Neuronal stem cell (in vitro differentiated cells): ENCODE measurements at regions not wholly inside any gene's neighbourhood (a gene's known extent, or its start where the extent isn't known, plus 50 kb on each side); places are given as distances from the start of the nearest gene placed in this dataset. TPM values are rescaled to one million over a fixed set of nuclear protein-coding genes. Genes with fewer than 3 reads are reported as not detected.
A peak's percentile ranks its signal among the peaks of the same experiment; 100 is the strongest.

Experiments
- DNase-seq: peaks from one replicate; pipeline ENCODE4 v3.0.0-alpha.2; 2013; ENCODE audit warnings: low spot score
- H2AFZ ChIP-seq: one replicate; pipeline ENCODE4 v1.6.1; 2013; ENCODE audit warnings: mild to moderate bottlenecking, low read length, inconsistent platforms
- H2AK5ac ChIP-seq: 2 replicates; pipeline ENCODE4 v1.6.1; 2013; ENCODE audit warnings: low read depth, mild to moderate bottlenecking, inconsistent platforms, low read length, moderate library complexity, mixed read lengths
- H2BK120ac ChIP-seq: 2 replicates; pipeline ENCODE4 v1.6.1; 2013; ENCODE audit warnings: low read depth, mild to moderate bottlenecking, inconsistent platforms, low read length, moderate library complexity, mixed read lengths
- H2BK12ac ChIP-seq: one replicate; pipeline ENCODE4 v1.6.1; 2013; ENCODE audit warnings: low read length, inconsistent platforms
- H2BK15ac ChIP-seq: 2 replicates; pipeline ENCODE4 v1.6.1; 2013; ENCODE audit warnings: mild to moderate bottlenecking, low read length, inconsistent platforms, mixed read lengths
- H2BK5ac ChIP-seq: one replicate; pipeline ENCODE4 v1.6.1; 2013; ENCODE audit warnings: inconsistent platforms, mild to moderate bottlenecking, low read length, moderate library complexity
- H3K14ac ChIP-seq: one replicate; pipeline ENCODE4 v1.6.1; 2013; ENCODE audit warnings: low read length, inconsistent platforms
- H3K18ac ChIP-seq: 2 replicates; pipeline ENCODE4 v1.6.1; 2013; ENCODE audit warnings: low read length, inconsistent platforms
- H3K23ac ChIP-seq: 2 replicates; pipeline ENCODE4 v1.6.1; 2013; ENCODE audit warnings: low read depth, mild to moderate bottlenecking, mixed read lengths, low read length, inconsistent platforms; ENCODE audit not compliant: poor library complexity
- H3K27ac ChIP-seq: replicated peaks from 3 replicates; pipeline ENCODE4 v1.5.1; 2013; ENCODE audit warnings: low read length, inconsistent platforms
- H3K27me3 ChIP-seq, 3 experiments: 2 replicates each; pipeline ENCODE4 v1.6.1; 2013; ENCODE audit warnings: low read length in 3 of 3, mild to moderate bottlenecking in 2 of 3, inconsistent platforms in 1 of 3, low read depth in 1 of 3, mixed read lengths in 1 of 3, moderate library complexity in 1 of 3; ENCODE audit not compliant: control insufficient read depth in 3 of 3, insufficient read depth in 3 of 3
- H3K36me3 ChIP-seq, 2 donors: replicated peaks in 1 of 2; 2 replicates each; pipeline ENCODE4 v1.6.1; 2013; ENCODE audit warnings: low read length in 2 of 2; ENCODE audit not compliant: control insufficient read depth in 2 of 2, insufficient read depth in 2 of 2
- H3K4ac ChIP-seq: 2 replicates; pipeline ENCODE4 v1.6.1; 2013; ENCODE audit warnings: inconsistent platforms, mild to moderate bottlenecking, low read length, moderate library complexity
- H3K4me1 ChIP-seq, 2 donors: 1 replicate in 1 of 2; 2 replicates in 1 of 2; pipeline ENCODE4 v1.6.1; 2013; ENCODE audit warnings: low read length in 2 of 2, low read depth in 1 of 2; ENCODE audit not compliant: control insufficient read depth in 2 of 2, insufficient read depth in 1 of 2
- H3K4me2 ChIP-seq: one replicate; pipeline ENCODE4 v1.6.1; 2013; ENCODE audit warnings: mild to moderate bottlenecking, low read length, inconsistent platforms; ENCODE audit not compliant: insufficient read depth, poor library complexity, severe bottlenecking
- H3K4me3 ChIP-seq, 2 donors: 2 replicates each; pipeline ENCODE4 v1.5.1; 2013; ENCODE audit warnings: low read length in 2 of 2, mild to moderate bottlenecking in 2 of 2, inconsistent platforms in 1 of 2, moderate library complexity in 1 of 2
- H3K79me1 ChIP-seq: one replicate; pipeline ENCODE4 v1.6.1; 2013; ENCODE audit warnings: low read depth, mild to moderate bottlenecking, inconsistent platforms, low read length, moderate library complexity
- H3K9ac ChIP-seq: one replicate; pipeline ENCODE4 v1.6.1; 2013; ENCODE audit warnings: mild to moderate bottlenecking, low read depth, low read length, inconsistent platforms; ENCODE audit not compliant: poor library complexity
- H3K9me3 ChIP-seq, 2 donors: replicated peaks in 1 of 2; 2 replicates each; pipeline versions ENCODE3 to v1.6.1; 2013; ENCODE audit warnings: low read length in 2 of 2, mild to moderate bottlenecking in 2 of 2, inconsistent platforms in 1 of 2, low read depth in 1 of 2, mixed read lengths in 1 of 2, moderate library complexity in 1 of 2; ENCODE audit not compliant: control insufficient read depth in 2 of 2, insufficient read depth in 1 of 2
- H4K8ac ChIP-seq: one replicate; pipeline ENCODE4 v1.6.1; 2013; ENCODE audit warnings: low read depth, mild to moderate bottlenecking, inconsistent platforms, low read length, moderate library complexity
- H4K91ac ChIP-seq: one replicate; pipeline ENCODE4 v1.6.1; 2013; ENCODE audit warnings: low read length, low read depth, mild to moderate bottlenecking, inconsistent platforms; ENCODE audit not compliant: poor library complexity
- WGBS, 2 donors: extraction: QIAGEN DNeasy Blood & Tissue Kit; methylation state at CpG; one replicate each; pipeline ENCODE4 v1.1.7; 2013; ENCODE audit warnings: missing lambda C conversion rate in 2 of 2, mixed read lengths in 1 of 2; ENCODE audit not compliant: insufficient read length in 2 of 2, insufficient replicate concordance in 1 of 2; ENCODE audit errors: extremely low coverage in 2 of 2; 5-methylcytosine and 5-hydroxymethylcytosine counted together
- small RNA-seq: library from polyadenylated mRNA; stranded (forward); fragments of <200 nt; extraction: miRNeasy Mini kit (QIAGEN cat#:217004); gene quantifications from one replicate; pipeline ENCODE3, GENCODE V24; 2013; ENCODE audit not compliant: insufficient read depth

DNA sequence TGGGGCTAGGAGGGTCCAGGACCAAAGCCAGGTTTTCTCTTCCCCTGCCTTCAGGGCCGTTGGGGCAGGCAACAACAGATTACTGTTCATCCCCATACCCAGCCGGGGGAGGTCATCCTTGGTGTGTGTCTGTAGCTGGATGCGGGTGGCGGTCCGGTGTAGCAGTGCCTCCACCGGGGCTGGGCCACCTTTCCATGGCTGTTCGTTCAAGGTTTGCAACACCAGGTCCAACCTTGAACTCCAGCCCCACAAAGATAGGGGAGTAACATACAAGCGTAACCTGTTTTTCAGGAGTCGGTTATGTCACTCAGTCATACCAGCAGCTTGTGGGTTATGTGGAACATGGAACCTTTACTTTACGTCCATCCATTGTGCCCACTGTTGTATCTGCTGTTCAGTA lies 58.5 kb upstream of the FAM120A start:
- H2BK12ac ChIP-seq, result no peak overlapping the region
- no peak overlapping the region for H2BK15ac ChIP-seq
- H3K14ac ChIP-seq, result no peak overlapping the region
- no peak overlapping the region for H3K4ac ChIP-seq
- H3K4me1 ChIP-seq, result no peaks in the 10 kb centered on the region
- H3K36me3 ChIP-seq, result no peaks in the 10 kb centered on the region
- no peak for DNase-seq
- H4K91ac ChIP-seq, result no peak overlapping the region
- H4K8ac ChIP-seq, result no peak overlapping the region
- H3K9me3 ChIP-seq, result no peaks in the 10 kb centered on the region
- no peak overlapping the region for H2AK5ac ChIP-seq
- H3K9ac ChIP-seq, result peak overlapping the region; percentile 12
- no peaks in the 10 kb centered on the region for H3K79me1 ChIP-seq
- H3K18ac ChIP-seq, result no peak overlapping the region
- H2BK5ac ChIP-seq, result no peak overlapping the region
- no peak overlapping the region for H3K27ac ChIP-seq
- no peak overlapping the region for H3K23ac ChIP-seq
- WGBS, 2 donors, result no CpG with 5 or more reads among the region's 10 CpGs
- no peak overlapping the region for H3K4me2 ChIP-seq
- H3K27me3 ChIP-seq, result peaks cover 0 to 5% (median 0%) of the 10 kb centered on the region in 3 experiments
- H2AFZ ChIP-seq, result no peak overlapping the region
- no peak overlapping the region for H3K4me3 ChIP-seq
- H2BK120ac ChIP-seq, result no peak overlapping the region

Small RNAs in the stretch of these regions (small RNA-seq; reads per million reads assigned to genes)
- gene RNU6-829P, result not detected
